ENCODE measurements at regions not wholly inside any gene's neighbourhood (a gene's known extent, or its start where the extent isn't known, plus 50 kb on each side); places are given as distances from the start of the nearest gene placed in this dataset.
"Not testable (repeated sequence)": the region's sequence is repeated elsewhere in the genome, so short reads cannot be mapped to it uniquely, and the experiment has no call there.

- no peak overlapping the region for H3K27ac ChIP-seq
Measured at GRCh38 chr14:82003426-82003825, 469.8 kb upstream of the SEL1L start.

GRCh38 chr14:82009076-82009475 lies 475.4 kb upstream of the SEL1L start:
- no peaks in the 10 kb centered on the region for H3K4me1 ChIP-seq (ENCODE audit: control insufficient read depth in 1 of 2, insufficient read depth in 1 of 2, low read depth in 1 of 2, low read length in 1 of 2)
- TF ChIP-seq CTCF (IDR thresholded peaks at IDR 0.05): no peak
- H3K36me3 ChIP-seq: no peaks in the 10 kb centered on the region
- no peak overlapping the region for H3K27ac ChIP-seq
- H3K27me3 ChIP-seq: no peaks in the 10 kb centered on the region
- H3K9me3 ChIP-seq: no peaks in the 10 kb centered on the region
- H3K4me3 ChIP-seq (ENCODE audit: low read depth in 1 of 2, low read length in 1 of 2): no peak overlapping the region

More at GRCh38 chr14:82003426-82003825, 469.8 kb upstream of the SEL1L start:
- H3K4me1 ChIP-seq (ENCODE audit: control insufficient read depth in 1 of 2, insufficient read depth in 1 of 2, low read depth in 1 of 2, low read length in 1 of 2): no peaks in the 10 kb centered on the region
- H3K4me3 ChIP-seq (ENCODE audit: low read depth in 1 of 2, low read length in 1 of 2): no peak overlapping the region
- H3K9me3 ChIP-seq: no peaks in the 10 kb centered on the region
- H3K36me3 ChIP-seq: no peaks in the 10 kb centered on the region
- no peaks in the 10 kb centered on the region for H3K27me3 ChIP-seq
- no peak for TF ChIP-seq CTCF (IDR thresholded peaks at IDR 0.05)

- no peaks in the 10 kb centered on the region for H3K9me3 ChIP-seq
- H3K4me1 ChIP-seq (ENCODE audit: control insufficient read depth in 1 of 2, insufficient read depth in 1 of 2, low read depth in 1 of 2, low read length in 1 of 2): no peaks in the 10 kb centered on the region
- H3K36me3 ChIP-seq: no peaks in the 10 kb centered on the region
- no peak for TF ChIP-seq CTCF (IDR thresholded peaks at IDR 0.05)
- no peak overlapping the region for H3K4me3 ChIP-seq (ENCODE audit: low read depth in 1 of 2, low read length in 1 of 2)
- H3K27me3 ChIP-seq: no peaks in the 10 kb centered on the region
- no peak overlapping the region for H3K27ac ChIP-seq
Measured at GRCh38 chr14:82009993-82010392, 476.3 kb upstream of the SEL1L start.

- Histone ChIP-seq H3K27ac (no peak overlapping the region), H3K9me3 (no peaks in the 10 kb centered on the region), H3K4me3 (ENCODE audit: low read depth in 1 of 2, low read length in 1 of 2) (no peak overlapping the region), H3K36me3 (no peaks in the 10 kb centered on the region), H3K27me3 (no peaks in the 10 kb centered on the region), H3K4me1 (ENCODE audit: control insufficient read depth in 1 of 2, insufficient read depth in 1 of 2, low read depth in 1 of 2, low read length in 1 of 2) (no peaks in the 10 kb centered on the region)
- TF ChIP-seq CTCF (IDR thresholded peaks at IDR 0.05): no peak
Measured at GRCh38 chr14:82011460-82011859, 477.8 kb upstream of the SEL1L start.

- Histone ChIP-seq H3K9me3 (no peaks in the 10 kb centered on the region), H3K4me3 (ENCODE audit: low read depth in 1 of 2, low read length in 1 of 2) (no peak overlapping the region), H3K27ac (no peak overlapping the region), H3K36me3 (no peaks in the 10 kb centered on the region), H3K27me3 (no peaks in the 10 kb centered on the region), H3K4me1 (ENCODE audit: control insufficient read depth in 1 of 2, insufficient read depth in 1 of 2, low read depth in 1 of 2, low read length in 1 of 2) (no peaks in the 10 kb centered on the region)
- no peak for TF ChIP-seq CTCF (IDR thresholded peaks at IDR 0.05)
Measured at GRCh38 chr14:82029038-82029437, 495.4 kb upstream of the SEL1L start.

- Histone ChIP-seq H3K36me3 (no peaks in the 10 kb centered on the region), H3K27ac (no peak overlapping the region), H3K27me3 (no peaks in the 10 kb centered on the region), H3K9me3 (no peaks in the 10 kb centered on the region), H3K4me3 (ENCODE audit: low read depth in 1 of 2, low read length in 1 of 2) (no peak overlapping the region), H3K4me1 (ENCODE audit: control insufficient read depth in 1 of 2, insufficient read depth in 1 of 2, low read depth in 1 of 2, low read length in 1 of 2) (no peaks in the 10 kb centered on the region)
- no peak for TF ChIP-seq CTCF (IDR thresholded peaks at IDR 0.05)
Measured at GRCh38 chr14:82035397-82035796, 501.7 kb upstream of the SEL1L start.

- H3K4me3 ChIP-seq (ENCODE audit: low read depth in 1 of 2, low read length in 1 of 2); H3K4me1 ChIP-seq (ENCODE audit: control insufficient read depth in 1 of 2, insufficient read depth in 1 of 2, low read depth in 1 of 2, low read length in 1 of 2); H3K27me3 ChIP-seq; H3K9me3 ChIP-seq; H3K27ac ChIP-seq; H3K36me3 ChIP-seq: not testable (repeated sequence)
Measured at GRCh38 chr14:82038066-82038465, 504.4 kb upstream of the SEL1L start.
